Panc1 (cell line): ENCODE measurements at regions not wholly inside any gene's neighbourhood (a gene's known extent, or its start where the extent isn't known, plus 50 kb on each side); places are given as distances from the start of the nearest gene placed in this dataset.

ENCODE experiments used
- ATAC-seq: fragments of 200-7000 bp; cut with Tn5 transposase; 2 replicates; pipeline ENCODE4 v1.9.1; 2020; ENCODE audit warnings: mild to moderate bottlenecking, moderate library complexity
- BruUV-seq: library from RNA; stranded (reverse); fragments of 400-500 nt; replicated peaks from 2 replicates; lab custom pipeline; 2021; lab: Mats Ljungman, UMichigan
- CTCF ChIA-PET: fragments of 300-600 bp; sonication (Branson Sonifier 250); formaldehyde crosslinking; loops from one replicate; lab custom pipeline; 2022; ENCODE audit warnings: antibody characterized with exemption; lab: Charles Lee
- POLR2A ChIA-PET: fragments of 300-600 bp; sonication (Branson Sonifier 250); formaldehyde crosslinking; loops from one replicate; lab custom pipeline; 2022; ENCODE audit warnings: antibody characterized with exemption; lab: Charles Lee
- DNase-seq: peaks from one replicate; pipeline ENCODE4 v3.0.0-alpha.2; 2010; ENCODE audit warnings: low read depth, low spot score
- H3K27ac ChIP-seq: 2 replicates; pipeline ENCODE4 v1.5.1; 2011; ENCODE audit warnings: mild to moderate bottlenecking, low read length, inconsistent platforms
- H3K27me3 ChIP-seq: fragments of 200-500 bp; sonication (Bioruptor generic); 2 replicates; pipeline ENCODE4 v1.6.0; 2014; ENCODE audit warnings: low read length, inconsistent platforms; ENCODE audit not compliant: control insufficient read depth, insufficient read depth
- H3K36me3 ChIP-seq: fragments of 200-500 bp; sonication (Bioruptor generic); 2 replicates; pipeline ENCODE4 v1.5.1; 2014; ENCODE audit warnings: inconsistent platforms, mild to moderate bottlenecking, low read length, moderate library complexity; ENCODE audit not compliant: control insufficient read depth, insufficient read depth
- H3K4me1 ChIP-seq: 2 replicates; pipeline ENCODE4 v1.5.1; 2011; ENCODE audit warnings: inconsistent platforms, mild to moderate bottlenecking, low read length, moderate library complexity; ENCODE audit not compliant: control insufficient read depth, insufficient read depth
- H3K4me3 ChIP-seq, 2 experiments: 2 replicates each; pipeline ENCODE4 v1.5.1; 2011 to 2012; ENCODE audit warnings: low read depth in 2 of 2, low read length in 2 of 2, mild to moderate bottlenecking in 2 of 2, inconsistent platforms in 1 of 2, moderate library complexity in 1 of 2
- H3K9me3 ChIP-seq: fragments of 200-500 bp; sonication (Bioruptor generic); 2 replicates; pipeline ENCODE4 v1.5.1; 2014; ENCODE audit warnings: low read depth, mild to moderate bottlenecking, inconsistent platforms, low read length, moderate library complexity; ENCODE audit not compliant: control insufficient read depth, insufficient read depth
- CTCF ChIP-seq: fragments of 450-650 bp; IDR thresholded peaks from 2 replicates; pipeline ENCODE4 v1.5.1; 2017; ENCODE audit warnings: mild to moderate bottlenecking
- POLR2AphosphoS5 ChIP-seq: IDR thresholded peaks from 2 replicates; pipeline ENCODE4 v1.6.1; 2012; ENCODE audit warnings: mild to moderate bottlenecking, low read depth, low read length, moderate library complexity
- REST ChIP-seq, 2 experiments: IDR thresholded peaks; 2 replicates each; pipeline ENCODE4 v1.6.1; 2011 to 2012; ENCODE audit warnings: low read depth in 2 of 2, control low read depth in 1 of 2, low read length in 1 of 2, mild to moderate bottlenecking in 1 of 2, moderate library complexity in 1 of 2; ENCODE audit not compliant: insufficient read depth in 1 of 2
- SIN3A ChIP-seq: IDR thresholded peaks from 2 replicates; pipeline ENCODE4 v1.6.1; 2012; ENCODE audit warnings: low read depth, mild to moderate bottlenecking, low read length, moderate library complexity, borderline replicate concordance; ENCODE audit not compliant: insufficient read depth
- TCF7L2 ChIP-seq: IDR thresholded peaks from 2 replicates; pipeline ENCODE4 v1.6.1; 2011; ENCODE audit warnings: mild to moderate bottlenecking, low read depth, low read length, inconsistent platforms
- in situ Hi-C: cut with HindIII; loops from 2 replicates; pipeline ENCODE4 v1.10.0; 2016; ENCODE audit warnings: low sequenced_read_pairs, low pct_unique_long_range_greater_than_20kb
- intact Hi-C: fragments of 100-400 bp; cut with micrococcal nuclease; formaldehyde crosslinking; loops from one replicate; pipeline ENCODE4 v1.10.0; 2022; ENCODE audit not compliant: unreplicated experiment

GRCh38 chr21:17454315-17455027 lies 58.4 kb upstream of the CXADR start:
- DNase-seq: peak; percentile 96
- no peaks in the 10 kb centered on the region for H3K4me1 ChIP-seq
- TSS peak; percentile 100 for BruUV-seq
- CTCF ChIA-PET: no interaction called here
- POLR2A ChIA-PET: no interaction called here
- in situ Hi-C loops: no loop called here
- ATAC-seq: peak; percentile 97
- peak overlapping the region; percentile 63 for H3K27ac ChIP-seq
- no peaks in the 10 kb centered on the region for H3K9me3 ChIP-seq
- no peaks in the 10 kb centered on the region for H3K36me3 ChIP-seq
- no peaks in the 10 kb centered on the region for H3K27me3 ChIP-seq
- intact Hi-C loops: no loop called here
- TF ChIP-seq REST (IDR thresholded peaks at IDR 0.05; ENCODE audit: insufficient read depth in 1 of 2, low read depth in 2 of 2, low read length in 1 of 2) (no peak; a peak in 1 of 4 replicates), TCF7L2 (peak; percentile 43; the same call in 1 of the 2 replicates), CTCF (no peak), POLR2AphosphoS5 (peak; percentile 52; the same call in 1 of the 2 replicates)
- H3K4me3 ChIP-seq: peak overlapping the region; percentile 53 to 71

GRCh38 chr21:17455028-17455353 lies 57.9 kb upstream of the CXADR start:
- Histone ChIP-seq H3K36me3 (no peaks in the 10 kb centered on the region), H3K27me3 (no peaks in the 10 kb centered on the region), H3K27ac (no peak overlapping the region; the same call in 1 of the 2 replicates), H3K4me1 (no peaks in the 10 kb centered on the region), H3K4me3 (peak overlapping the region; percentile 53 to 71), H3K9me3 (no peaks in the 10 kb centered on the region)
- ATAC-seq: peak; percentile 44
- intact Hi-C loops (no loop called here), in situ Hi-C loops (no loop called here)
- no peak for TF ChIP-seq CTCF
- TF ChIP-seq POLR2AphosphoS5: no peak
- TF ChIP-seq SIN3A: no peak
- no peak for TF ChIP-seq REST (IDR thresholded peaks at IDR 0.05; ENCODE audit: insufficient read depth in 1 of 2, low read depth in 2 of 2, low read length in 1 of 2)
- ChIA-PET CTCF (no interaction called here), POLR2A (no interaction called here)
- no peak for DNase-seq
- BruUV-seq: no TSS peak
